HEK293 (cell line): ENCODE measurements at regions not wholly inside any gene's neighbourhood (a gene's known extent, or its start where the extent isn't known, plus 50 kb on each side); places are given as distances from the start of the nearest gene placed in this dataset.

Experiments
- CTCF ChIA-PET: fragments of 350-600 bp; formaldehyde crosslinking; extraction: SDS; loops from one replicate; lab custom pipeline; 2021; ENCODE audit warnings: antibody characterized with exemption; lab: Yijun Ruan, JAX
- POLR2A ChIA-PET: fragments of 300-600 bp; formaldehyde crosslinking; extraction: SDS; loops from one replicate; lab custom pipeline; 2020; ENCODE audit warnings: antibody characterized with exemption, inconsistent platforms; lab: Yijun Ruan, JAX
- H3K27ac ChIP-seq: fragments of 200-500 bp; sonication (Bioruptor generic); 2 replicates; pipeline ENCODE4 v1.5.1; 2014; ENCODE audit warnings: low read depth, low read length, control low read depth, inconsistent platforms; ENCODE audit errors: extremely low read depth
- H3K36me3 ChIP-seq, 2 experiments: fragments of 200-500 bp in 1 of 2; sonication (Bioruptor generic) in 1 of 2; 1 replicate in 1 of 2; 2 replicates in 1 of 2; pipeline ENCODE4 v1.5.1; 2014 to 2017; ENCODE audit warnings: inconsistent platforms in 2 of 2, low read length in 2 of 2; ENCODE audit not compliant: control insufficient read depth in 2 of 2, insufficient read depth in 1 of 2
- H3K4me1 ChIP-seq: fragments of 200-500 bp; sonication (Bioruptor generic); 2 replicates; pipeline ENCODE4 v1.5.1; 2014; ENCODE audit warnings: mild to moderate bottlenecking, low read length, inconsistent platforms; ENCODE audit not compliant: control insufficient read depth, insufficient read depth
- H3K4me3 ChIP-seq: 2 replicates; pipeline ENCODE4 v1.5.1; 2011; ENCODE audit warnings: low read depth, mild to moderate bottlenecking, control low read depth, low read length, moderate library complexity
- H3K9me3 ChIP-seq: fragments of 200-500 bp; sonication (Bioruptor generic); 2 replicates; pipeline ENCODE4 v1.5.1; 2014; ENCODE audit warnings: low read depth, low read length, inconsistent platforms; ENCODE audit not compliant: control insufficient read depth, insufficient read depth
- GLIS1 ChIP-seq: fragments of 450-650 bp; formaldehyde crosslinking; IDR thresholded peaks from 2 replicates; pipeline ENCODE4 v1.5.1; 2016; ENCODE audit warnings: missing biosample characterization, missing genetic modification characterization
- KLF1 ChIP-seq: fragments of 450-650 bp; formaldehyde crosslinking; IDR thresholded peaks from 2 replicates; pipeline ENCODE4 v1.5.1; 2016; ENCODE audit warnings: missing biosample characterization, missing genetic modification characterization
- KLF17 ChIP-seq: fragments of 450-650 bp; formaldehyde crosslinking; IDR thresholded peaks from 2 replicates; pipeline ENCODE4 v1.5.1; 2016; ENCODE audit warnings: missing biosample characterization, missing genetic modification characterization
- REST ChIP-seq: fragments of 450-650 bp; formaldehyde crosslinking; IDR thresholded peaks from 2 replicates; pipeline ENCODE4 v1.5.1; 2016; ENCODE audit warnings: missing biosample characterization, missing genetic modification characterization
- YY1 ChIP-seq: fragments of 450-650 bp; formaldehyde crosslinking; IDR thresholded peaks from 2 replicates; pipeline ENCODE4 v1.5.1; 2018; ENCODE audit warnings: missing biosample characterization, missing genetic modification characterization
- ZNF112 ChIP-seq: fragments of 450-650 bp; formaldehyde crosslinking; IDR thresholded peaks from 2 replicates; pipeline ENCODE4 v1.5.0; 2017; ENCODE audit warnings: missing biosample characterization, missing genetic modification characterization
- ZNF114 ChIP-seq: fragments of 450-650 bp; formaldehyde crosslinking; IDR thresholded peaks from 2 replicates; pipeline ENCODE4 v1.5.0; 2017; ENCODE audit warnings: missing biosample characterization, missing genetic modification characterization
- ZNF157 ChIP-seq: fragments of 450-650 bp; formaldehyde crosslinking; IDR thresholded peaks from 2 replicates; pipeline ENCODE4 v1.5.1; 2016; ENCODE audit warnings: missing biosample characterization, missing genetic modification characterization
- ZNF202 ChIP-seq: fragments of 450-650 bp; formaldehyde crosslinking; IDR thresholded peaks from 2 replicates; pipeline ENCODE4 v1.5.1; 2016; ENCODE audit warnings: missing biosample characterization, missing genetic modification characterization, borderline replicate concordance
- ZNF223 ChIP-seq: fragments of 450-650 bp; formaldehyde crosslinking; IDR thresholded peaks from 2 replicates; pipeline ENCODE4 v1.5.1; 2016; ENCODE audit warnings: missing biosample characterization, missing genetic modification characterization
- ZNF37A ChIP-seq: fragments of 450-650 bp; IDR thresholded peaks from 2 replicates; pipeline ENCODE4 v1.5.1; 2018; ENCODE audit warnings: missing biosample characterization, missing genetic modification characterization
- ZNF404 ChIP-seq: fragments of 450-650 bp; formaldehyde crosslinking; IDR thresholded peaks from 2 replicates; pipeline ENCODE4 v1.5.1; 2017; ENCODE audit warnings: missing biosample characterization, missing genetic modification characterization
- ZNF549 ChIP-seq: fragments of 450-650 bp; IDR thresholded peaks from 2 replicates; pipeline ENCODE4 v1.5.1; 2018; ENCODE audit warnings: missing biosample characterization, missing genetic modification characterization, mild to moderate bottlenecking, inconsistent platforms, moderate library complexity
- ZNF558 ChIP-seq: fragments of 450-650 bp; formaldehyde crosslinking; IDR thresholded peaks from 2 replicates; pipeline ENCODE4 v1.5.1; 2016; ENCODE audit warnings: missing biosample characterization, missing genetic modification characterization
- ZNF600 ChIP-seq: fragments of 450-650 bp; formaldehyde crosslinking; IDR thresholded peaks from 2 replicates; pipeline ENCODE4 v1.5.1; 2016; ENCODE audit warnings: missing biosample characterization, missing genetic modification characterization
- ZNF624 ChIP-seq: fragments of 450-650 bp; formaldehyde crosslinking; IDR thresholded peaks from 2 replicates; pipeline ENCODE4 v1.5.1; 2017; ENCODE audit warnings: missing biosample characterization, missing genetic modification characterization
- ZNF629 ChIP-seq: fragments of 450-650 bp; formaldehyde crosslinking; IDR thresholded peaks from 2 replicates; pipeline ENCODE4 v1.5.1; 2017; ENCODE audit warnings: missing biosample characterization, missing genetic modification characterization
- ZNF843 ChIP-seq: fragments of 450-650 bp; formaldehyde crosslinking; IDR thresholded peaks from 2 replicates; pipeline ENCODE4 v1.5.1; 2016; ENCODE audit warnings: missing biosample characterization, missing genetic modification characterization
- ZSCAN16 ChIP-seq: fragments of 450-650 bp; formaldehyde crosslinking; IDR thresholded peaks from 2 replicates; pipeline ENCODE4 v1.5.1; 2016; ENCODE audit warnings: missing biosample characterization, missing genetic modification characterization
- TF ChIP-seq, protein P1 (sequence below): fragments of 450-650 bp; formaldehyde crosslinking; IDR thresholded peaks from 2 replicates; pipeline ENCODE4 v1.5.1; 2016; ENCODE audit warnings: missing biosample characterization, missing genetic modification characterization
- TF ChIP-seq, protein P2 (sequence below): fragments of 450-650 bp; formaldehyde crosslinking; IDR thresholded peaks from 2 replicates; pipeline ENCODE4; 2016; ENCODE audit warnings: missing biosample characterization, missing genetic modification characterization
- TF ChIP-seq, protein P3 (sequence below): sonication (generic); formaldehyde crosslinking; IDR thresholded peaks from 2 replicates; pipeline ENCODE4 v1.8.1; 2022; ENCODE audit warnings: mild to moderate bottlenecking, moderate library complexity, missing genetic modification reagents
- TF ChIP-seq, protein P4 (sequence below): fragments of 450-650 bp; formaldehyde crosslinking; IDR thresholded peaks from 2 replicates; pipeline ENCODE4 v1.5.1; 2016; ENCODE audit warnings: missing biosample characterization, missing genetic modification characterization
- TF ChIP-seq, protein P5 (sequence below): fragments of 450-650 bp; formaldehyde crosslinking; IDR thresholded peaks from 2 replicates; pipeline ENCODE4 v1.5.1; 2016; ENCODE audit warnings: missing biosample characterization, missing genetic modification characterization

DNA sequence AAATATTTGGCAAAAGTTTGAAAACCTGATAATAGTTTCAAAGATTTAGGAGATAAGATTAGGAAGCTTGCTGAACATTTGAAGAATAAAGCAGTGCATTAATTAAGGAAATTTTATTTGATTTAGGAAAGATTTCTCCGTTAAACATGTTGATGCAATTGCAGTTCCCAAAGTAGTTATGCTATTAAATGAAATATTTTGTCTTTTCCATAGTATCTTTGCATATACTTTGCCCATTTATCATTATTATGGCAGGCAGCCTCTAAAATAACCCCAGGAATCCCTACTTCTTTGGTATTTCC, 136.5 kb downstream of the MREG start:
- Histone ChIP-seq H3K27ac (no peak overlapping the region), H3K4me1 (no peaks in the 10 kb centered on the region), H3K36me3 (no peaks in the 10 kb centered on the region), H3K9me3 (no peaks in the 10 kb centered on the region), H3K4me3 (no peak overlapping the region)
- ChIA-PET CTCF (no interaction called here), POLR2A (no interaction called here)
- TF ChIP-seq ZNF549 (no peak), ZNF600 (no peak), ZNF558 (no peak), KLF1 (no peak), REST (tag by site-specific recombination) (no peak), ZNF37A (no peak), ZNF624 (no peak), ZSCAN16 (tag by site-specific recombination) (no peak), ZNF112 (no peak), KLF17 (tag by site-specific recombination) (no peak)
- TF ChIP-seq, protein P1, sequence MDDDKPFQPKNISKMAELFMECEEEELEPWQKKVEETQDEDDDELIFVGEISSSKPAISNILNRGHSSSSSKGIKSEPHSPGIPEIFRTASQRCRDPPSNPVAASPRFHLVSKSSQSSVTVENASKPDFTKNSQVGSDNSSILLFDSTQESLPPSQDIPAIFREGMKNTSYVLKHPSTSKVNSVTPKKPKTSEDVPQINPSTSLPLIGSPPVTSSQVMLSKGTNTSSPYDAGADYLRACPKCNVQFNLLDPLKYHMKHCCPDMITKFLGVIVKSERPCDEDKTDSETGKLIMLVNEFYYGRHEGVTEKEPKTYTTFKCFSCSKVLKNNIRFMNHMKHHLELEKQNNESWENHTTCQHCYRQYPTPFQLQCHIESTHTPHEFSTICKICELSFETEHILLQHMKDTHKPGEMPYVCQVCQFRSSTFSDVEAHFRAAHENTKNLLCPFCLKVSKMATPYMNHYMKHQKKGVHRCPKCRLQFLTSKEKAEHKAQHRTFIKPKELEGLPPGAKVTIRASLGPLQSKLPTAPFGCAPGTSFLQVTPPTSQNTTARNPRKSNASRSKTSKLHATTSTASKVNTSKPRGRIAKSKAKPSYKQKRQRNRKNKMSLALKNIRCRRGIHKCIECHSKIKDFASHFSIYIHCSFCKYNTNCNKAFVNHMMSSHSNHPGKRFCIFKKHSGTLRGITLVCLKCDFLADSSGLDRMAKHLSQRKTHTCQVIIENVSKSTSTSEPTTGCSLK (tag by site-specific recombination) = no peak
- TF ChIP-seq, protein P2, sequence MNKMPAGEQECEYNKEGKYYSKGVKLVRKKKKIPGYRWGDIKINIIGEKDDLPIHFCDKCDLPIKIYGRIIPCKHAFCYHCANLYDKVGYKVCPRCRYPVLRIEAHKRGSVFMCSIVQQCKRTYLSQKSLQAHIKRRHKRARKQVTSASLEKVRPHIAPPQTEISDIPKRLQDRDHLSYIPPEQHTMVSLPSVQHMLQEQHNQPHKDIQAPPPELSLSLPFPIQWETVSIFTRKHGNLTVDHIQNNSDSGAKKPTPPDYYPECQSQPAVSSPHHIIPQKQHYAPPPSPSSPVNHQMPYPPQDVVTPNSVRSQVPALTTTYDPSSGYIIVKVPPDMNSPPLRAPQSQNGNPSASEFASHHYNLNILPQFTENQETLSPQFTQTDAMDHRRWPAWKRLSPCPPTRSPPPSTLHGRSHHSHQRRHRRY (tag by site-specific recombination) = no peak
- TF ChIP-seq, protein P3, sequence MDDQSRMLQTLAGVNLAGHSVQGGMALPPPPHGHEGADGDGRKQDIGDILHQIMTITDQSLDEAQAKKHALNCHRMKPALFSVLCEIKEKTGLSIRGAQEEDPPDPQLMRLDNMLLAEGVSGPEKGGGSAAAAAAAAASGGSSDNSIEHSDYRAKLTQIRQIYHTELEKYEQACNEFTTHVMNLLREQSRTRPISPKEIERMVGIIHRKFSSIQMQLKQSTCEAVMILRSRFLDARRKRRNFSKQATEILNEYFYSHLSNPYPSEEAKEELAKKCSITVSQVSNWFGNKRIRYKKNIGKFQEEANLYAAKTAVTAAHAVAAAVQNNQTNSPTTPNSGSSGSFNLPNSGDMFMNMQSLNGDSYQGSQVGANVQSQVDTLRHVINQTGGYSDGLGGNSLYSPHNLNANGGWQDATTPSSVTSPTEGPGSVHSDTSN (CRISPR knock-in tag) = no peak
- TF ChIP-seq, protein P4, sequence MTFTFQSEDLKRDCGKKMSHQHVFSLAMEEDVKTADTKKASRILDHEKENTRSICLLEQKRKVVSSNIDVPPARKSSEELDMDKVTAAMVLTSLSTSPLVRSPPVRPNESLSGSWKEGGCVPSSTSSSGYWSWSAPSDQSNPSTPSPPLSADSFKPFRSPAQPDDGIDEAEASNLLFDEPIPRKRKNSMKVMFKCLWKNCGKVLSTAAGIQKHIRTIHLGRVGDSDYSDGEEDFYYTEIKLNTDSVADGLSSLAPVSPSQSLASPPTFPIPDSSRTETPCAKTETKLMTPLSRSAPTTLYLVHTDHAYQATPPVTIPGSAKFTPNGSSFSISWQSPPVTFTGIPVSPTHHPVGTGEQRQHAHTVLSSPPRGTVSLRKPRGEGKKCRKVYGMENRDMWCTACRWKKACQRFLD = no peak

DNA sequence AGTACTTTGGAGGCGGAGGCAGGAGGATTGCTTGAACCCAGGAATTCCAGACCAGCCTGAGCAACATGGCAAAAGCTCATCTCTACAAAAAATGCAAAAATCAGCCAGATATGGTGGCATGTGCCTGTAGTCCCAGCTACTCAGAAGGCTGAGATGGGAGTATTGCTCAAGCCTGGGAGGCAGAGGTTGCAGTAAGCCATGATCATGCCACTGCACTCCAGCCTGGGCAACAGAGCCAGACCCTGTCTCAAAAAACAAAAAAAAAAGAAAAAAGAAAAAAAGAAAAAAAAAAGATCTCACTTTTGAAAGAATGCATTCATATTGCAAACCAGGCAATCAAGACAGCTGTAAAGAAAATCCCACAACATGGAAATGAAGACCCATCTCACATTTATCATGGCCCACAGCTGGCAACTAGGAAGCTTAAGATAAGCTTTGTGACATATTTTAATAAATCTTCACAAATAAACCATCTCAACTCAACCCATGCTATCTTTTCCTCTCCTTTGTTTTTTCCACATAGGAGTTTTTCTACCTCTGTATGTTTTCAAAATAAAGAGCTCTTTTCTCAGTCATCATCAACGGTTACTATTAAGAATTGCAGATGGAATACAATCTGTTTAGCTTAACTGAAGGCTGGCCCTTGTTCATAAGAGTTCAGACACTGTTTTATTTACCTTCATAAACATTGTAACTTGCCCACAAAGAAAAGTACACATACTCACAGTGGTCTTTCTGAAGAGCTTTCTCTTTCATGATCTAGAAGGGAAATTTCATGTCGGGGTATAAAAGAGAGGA, 137.0 kb downstream of the MREG start:
- CTCF ChIA-PET = no interaction called here
- no peak for TF ChIP-seq ZNF629
- TF ChIP-seq YY1 = no peak
- TF ChIP-seq ZNF404 (tag by site-specific recombination) = no peak
- no peak for TF ChIP-seq ZNF549
- no peak for TF ChIP-seq GLIS1
- TF ChIP-seq ZNF157 (tag by site-specific recombination) = no peak
- TF ChIP-seq ZNF843 (tag by site-specific recombination) = no peak
- TF ChIP-seq ZNF600 = no peak
- no peak for TF ChIP-seq ZNF223 (tag by site-specific recombination)
- no peak for TF ChIP-seq ZNF114 (tag by site-specific recombination)
- TF ChIP-seq, protein P5, sequence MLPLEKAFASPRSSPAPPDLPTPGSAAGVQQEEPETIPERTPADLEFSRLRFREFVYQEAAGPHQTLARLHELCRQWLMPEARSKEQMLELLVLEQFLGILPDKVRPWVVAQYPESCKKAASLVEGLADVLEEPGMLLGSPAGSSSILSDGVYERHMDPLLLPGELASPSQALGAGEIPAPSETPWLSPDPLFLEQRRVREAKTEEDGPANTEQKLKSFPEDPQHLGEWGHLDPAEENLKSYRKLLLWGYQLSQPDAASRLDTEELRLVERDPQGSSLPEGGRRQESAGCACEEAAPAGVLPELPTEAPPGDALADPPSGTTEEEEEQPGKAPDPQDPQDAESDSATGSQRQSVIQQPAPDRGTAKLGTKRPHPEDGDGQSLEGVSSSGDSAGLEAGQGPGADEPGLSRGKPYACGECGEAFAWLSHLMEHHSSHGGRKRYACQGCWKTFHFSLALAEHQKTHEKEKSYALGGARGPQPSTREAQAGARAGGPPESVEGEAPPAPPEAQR (tag by site-specific recombination) = no peak
- TF ChIP-seq ZNF624 = no peak
- TF ChIP-seq ZNF202 = no peak
- Histone ChIP-seq H3K9me3 (no peaks in the 10 kb centered on the region), H3K36me3 (no peaks in the 10 kb centered on the region), H3K4me3 (no peak overlapping the region), H3K27ac (no peak overlapping the region), H3K4me1 (no peaks in the 10 kb centered on the region)
- POLR2A ChIA-PET = no interaction called here
